Pancreas (tissue), 10 donors: ENCODE measurements at regions not wholly inside any gene's neighbourhood (a gene's known extent, or its start where the extent isn't known, plus 50 kb on each side); places are given as distances from the start of the nearest gene placed in this dataset.

Experiments
- ATAC-seq, 4 donors: fragments of 200-7000 bp; cut with Tn5 transposase; one replicate each; pipeline versions ENCODE4 v1.8.0 to v1.9.1; 2020; ENCODE audit warnings: mild to moderate bottlenecking in 4 of 4, moderate library complexity in 4 of 4
- DNase-seq, 6 donors: peaks; one replicate each; pipeline ENCODE4 v3.0.0-alpha.2; 2020
- FAIRE-seq: peaks from 2 replicates; lab custom pipeline; 2012; peaks lifted over from hg19 to GRCh38; lab: Jason Lieb, UNC
- H3K27ac ChIP-seq, 4 donors: fragments of 200-600 bp; sonication (generic); 1 replicate in 3 of 4; 2 replicates in 1 of 4; pipeline versions ENCODE4 v1.5.0 to v1.8.0; 2020
- H3K27me3 ChIP-seq, 4 donors: fragments of 200-600 bp; one replicate each; pipeline ENCODE4 v1.8.0; 2021
- H3K36me3 ChIP-seq, 3 donors: fragments of 200-600 bp; sonication (generic) in 1 of 3; one replicate each; pipeline versions ENCODE4 v1.5.0 to v1.8.0; 2020 to 2021
- H3K4me1 ChIP-seq, 3 donors: fragments of 200-600 bp; one replicate each; pipeline ENCODE4 v1.8.0; 2021
- H3K4me3 ChIP-seq, 4 donors: fragments of 200-600 bp; sonication (generic) in 2 of 4; one replicate each; pipeline versions ENCODE4 v1.5.0 to v1.8.0; 2020 to 2021
- H3K9me3 ChIP-seq, 4 donors: fragments of 200-600 bp; one replicate each; pipeline ENCODE4 v1.8.0; 2021
- CTCF ChIP-seq, 4 donors: fragments of 200-600 bp; sonication (generic) in 3 of 4; IDR thresholded peaks; one replicate each; pipeline versions ENCODE4 v1.5.0 to v1.8.0; 2021; ENCODE audit warnings: antibody characterized with exemption in 4 of 4
- WGBS, 2 donors: extraction: QIAGEN DNeasy Blood & Tissue Kit; methylation state at CpG; one replicate each; pipeline ENCODE4 v1.1.7; 2013; 5-methylcytosine and 5-hydroxymethylcytosine counted together
- intact Hi-C, 3 donors: fragments of 100-400 bp; cut with DNase I; formaldehyde crosslinking; loops; one replicate each; pipeline versions ENCODE4 v1.11.1 to v1.14.2; 2022
- donor health status: healthy with polysubstance abuse.
- donor health status: DM: no; HTN: no; CAD: no; lungs with moderate emphysema.
- donor health status: DM: no; HTN: no; CAD: no.
- donor health status: control.
- donor health status: control.
- donor health status: Bipolar disorder and iron deficiency.
- donor health status: DM: yes; HTN: yes; CAD: no.
- donor health status: DM: no; HTN: no; CAD: no.
- donor health status: DM: no; HTN: no; CAD: no.
- donor health status: DM: yes; HTN: yes; CAD: no.

DNA sequence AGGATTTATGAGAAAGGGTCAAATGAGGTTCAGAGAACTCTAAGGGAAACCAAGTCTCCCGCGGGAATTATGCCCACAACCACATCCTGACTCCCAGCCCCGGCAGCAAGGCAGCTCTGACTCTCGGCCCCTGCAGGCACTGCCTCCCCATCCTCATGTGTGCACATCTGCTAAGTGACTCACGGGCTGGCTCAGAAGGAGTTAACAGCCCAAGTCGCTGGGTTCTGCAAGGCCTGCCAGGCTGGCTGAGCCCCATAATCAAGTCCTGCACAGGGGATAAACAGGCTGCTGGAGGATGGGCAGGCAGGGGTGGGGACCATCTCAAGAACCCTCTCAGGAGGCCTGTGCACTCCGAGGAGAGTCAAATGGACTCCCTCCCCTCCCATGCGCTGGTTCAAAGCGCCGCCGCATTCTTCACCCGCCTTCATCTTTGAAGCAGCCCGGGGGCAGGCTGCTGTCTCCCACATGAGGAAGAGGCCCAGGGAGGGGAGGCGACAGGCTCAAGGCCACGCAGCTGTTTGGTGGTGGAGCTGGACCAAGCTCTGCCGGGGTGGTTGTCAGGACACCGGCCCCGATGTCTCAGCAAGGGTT, 344.3 kb downstream of the MATN1 start:
- no peaks in the 10 kb centered on the region for H3K36me3 ChIP-seq
- 53 to 56% methylated on average over 18 of the region's 18 CpGs for WGBS, 2 donors
- FAIRE-seq (no peak), ATAC-seq (no peak), DNase-seq (no peak)
- H3K4me3 ChIP-seq = no peak overlapping the region
- no peak overlapping the region for H3K27ac ChIP-seq
- TF ChIP-seq CTCF (IDR thresholded peaks at IDR 0.05) = no peak
- no peaks in the 10 kb centered on the region for H3K9me3 ChIP-seq
- H3K4me1 ChIP-seq = no peaks in the 10 kb centered on the region
- intact Hi-C loops = loop anchor here in 1 of 3 donors (10.0 kb wide), 1 partner anchor 1144 kb away; the partner anchor contains the start of genes MECR and PTPRU
- H3K27me3 ChIP-seq = no peaks in the 10 kb centered on the region

- FAIRE-seq (no peak), DNase-seq (no peak), ATAC-seq (no peak)
- no peaks in the 10 kb centered on the region for H3K36me3 ChIP-seq
- intact Hi-C loops = loop anchor here in 1 of 3 donors (10.0 kb wide), 1 partner anchor 1143 kb away; the partner anchor contains the start of genes MECR and PTPRU
- H3K4me3 ChIP-seq = no peak overlapping the region
- TF ChIP-seq CTCF (IDR thresholded peaks at IDR 0.05) = no peak
- 64 to 69% methylated on average over 10 of the region's 10 CpGs for WGBS, 2 donors
- H3K27me3 ChIP-seq = no peaks in the 10 kb centered on the region
- H3K27ac ChIP-seq = no peak overlapping the region
- no peaks in the 10 kb centered on the region for H3K4me1 ChIP-seq
- H3K9me3 ChIP-seq = no peaks in the 10 kb centered on the region
Observed at GRCh38 chr1:30378003-30378596, 345.3 kb downstream of the MATN1 start.

- no peak for TF ChIP-seq CTCF (IDR thresholded peaks at IDR 0.05)
- no peaks in the 10 kb centered on the region for H3K4me1 ChIP-seq
- H3K9me3 ChIP-seq = no peaks in the 10 kb centered on the region
- intact Hi-C loops = loop anchor here in 1 of 3 donors (10.0 kb wide), 1 partner anchor 1143 kb away; the partner anchor contains the start of genes MECR and PTPRU
- no peak for ATAC-seq
- H3K27ac ChIP-seq = no peak overlapping the region
- DNase-seq = no peak
- H3K36me3 ChIP-seq = no peaks in the 10 kb centered on the region
- WGBS, 2 donors = 45 to 61% methylated on average over 11 of the region's 11 CpGs
- no peak for FAIRE-seq
- H3K27me3 ChIP-seq = no peaks in the 10 kb centered on the region
- no peak overlapping the region for H3K4me3 ChIP-seq
Observed at GRCh38 chr1:30377230-30378002, 346.0 kb downstream of the MATN1 start.

GRCh38 chr1:30376054-30376697, 347.2 kb downstream of the MATN1 start:
- WGBS, 2 donors = 55 to 65% methylated on average over 7 of the region's 7 CpGs
- no peak for TF ChIP-seq CTCF (IDR thresholded peaks at IDR 0.05)
- Histone ChIP-seq H3K36me3 (no peaks in the 10 kb centered on the region), H3K9me3 (no peaks in the 10 kb centered on the region), H3K4me3 (no peak overlapping the region), H3K27ac (no peak overlapping the region), H3K4me1 (no peaks in the 10 kb centered on the region), H3K27me3 (no peaks in the 10 kb centered on the region)
- intact Hi-C loops = loop anchor here in 1 of 3 donors (10.0 kb wide), 1 partner anchor 1141 kb away; the partner anchor contains the start of genes MECR and PTPRU
- no peak for ATAC-seq
- no peak for DNase-seq
- no peak for FAIRE-seq
